ENCODE measurements at regions not wholly inside any gene's neighbourhood (a gene's known extent, or its start where the extent isn't known, plus 50 kb on each side); places are given as distances from the start of the nearest gene placed in this dataset.
"Not testable (repeated sequence)": the region's sequence is repeated elsewhere in the genome, so short reads cannot be mapped to it uniquely, and the experiment has no call there.

DNA sequence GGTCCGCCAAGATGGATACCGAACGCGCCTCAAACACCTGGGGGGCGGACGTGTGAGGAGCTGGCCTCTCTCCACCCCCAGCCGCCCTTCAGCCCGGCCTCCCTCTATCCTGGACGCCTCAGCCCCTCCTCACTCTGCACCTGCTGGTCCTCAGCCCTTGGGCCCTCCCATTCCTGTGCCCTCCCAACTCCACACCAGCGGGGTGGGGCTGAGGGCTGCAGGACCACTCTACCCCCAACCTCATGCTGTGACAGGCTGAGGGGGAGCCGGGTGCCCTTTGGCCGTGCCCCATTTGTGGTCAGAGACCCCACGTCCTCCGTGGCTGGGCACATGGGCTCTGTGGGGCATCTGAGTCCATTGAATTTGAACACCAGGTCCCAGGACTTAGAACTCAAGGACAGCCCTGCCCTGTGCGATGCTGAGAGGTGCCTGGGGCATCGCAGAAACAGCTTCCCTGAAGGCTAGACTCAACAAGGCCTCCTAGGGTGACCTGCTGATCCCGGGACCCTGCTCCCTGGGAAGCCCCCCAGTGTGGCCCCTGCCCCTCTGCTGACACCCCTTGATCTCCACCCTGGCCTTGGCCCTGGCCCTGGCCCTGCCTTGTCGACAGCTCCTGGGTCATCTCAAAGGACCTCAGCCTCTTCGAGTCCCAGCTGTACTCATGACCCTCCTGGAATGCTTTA is 82.0 kb upstream of the SFSWAP start:
- Mint-ChIP-seq H3K27ac (no peak overlapping the region), H3K36me3 (no peaks in the 10 kb centered on the region), H3K27me3 (peaks cover 2% of the 10 kb centered on the region), H3K4me3 (no peak overlapping the region), H3K4me1 (ENCODE audit: low read depth) (peaks cover 2% of the 10 kb centered on the region), H3K9me3 (peaks cover 3% of the 10 kb centered on the region)
- ChIA-PET POLR2A (no interaction called here), CTCF (no interaction called here)
- no peak for DNase-seq
- intact Hi-C loops (cut with micrococcal nuclease): no loop called here

DNA sequence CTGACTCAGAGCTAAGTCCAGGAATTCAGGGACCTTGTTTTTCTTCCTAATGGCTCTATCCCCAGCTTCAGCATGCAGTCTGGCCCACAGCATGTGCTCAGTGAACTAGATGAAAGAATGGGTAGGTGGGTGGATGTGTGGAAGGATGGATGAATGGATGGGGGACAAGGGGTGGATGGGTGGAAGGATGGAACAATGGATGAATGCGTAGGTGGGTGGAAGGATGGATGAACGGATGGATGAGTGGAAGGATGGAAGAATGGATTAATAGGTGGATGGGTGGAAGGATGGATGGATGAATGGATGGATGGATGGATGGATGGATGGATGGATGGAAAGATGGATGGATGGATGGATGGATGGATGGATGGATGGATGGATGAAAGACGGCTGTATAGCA is 79.7 kb upstream of the SFSWAP start:
- ChIA-PET CTCF (no interaction called here), POLR2A (no interaction called here)
- no peak for DNase-seq
- Mint-ChIP-seq H3K27me3 (peaks cover 8% of the 10 kb centered on the region), H3K4me3 (no peak overlapping the region), H3K9me3 (peaks cover 3% of the 10 kb centered on the region), H3K27ac (no peak overlapping the region), H3K4me1 (ENCODE audit: low read depth) (peaks cover 2% of the 10 kb centered on the region), H3K36me3 (no peaks in the 10 kb centered on the region)
- intact Hi-C loops (cut with micrococcal nuclease): no loop called here

- H3K4me1 Mint-ChIP-seq (ENCODE audit: low read depth); H3K9me3 Mint-ChIP-seq; H3K4me3 Mint-ChIP-seq; H3K27me3 Mint-ChIP-seq; H3K27ac Mint-ChIP-seq; intact Hi-C loops (cut with micrococcal nuclease); DNase-seq; CTCF ChIA-PET; POLR2A ChIA-PET; H3K36me3 Mint-ChIP-seq: not testable (repeated sequence)
Measured at GRCh38 chr12:131631889-131632651, 78.8 kb upstream of the SFSWAP start.

DNA sequence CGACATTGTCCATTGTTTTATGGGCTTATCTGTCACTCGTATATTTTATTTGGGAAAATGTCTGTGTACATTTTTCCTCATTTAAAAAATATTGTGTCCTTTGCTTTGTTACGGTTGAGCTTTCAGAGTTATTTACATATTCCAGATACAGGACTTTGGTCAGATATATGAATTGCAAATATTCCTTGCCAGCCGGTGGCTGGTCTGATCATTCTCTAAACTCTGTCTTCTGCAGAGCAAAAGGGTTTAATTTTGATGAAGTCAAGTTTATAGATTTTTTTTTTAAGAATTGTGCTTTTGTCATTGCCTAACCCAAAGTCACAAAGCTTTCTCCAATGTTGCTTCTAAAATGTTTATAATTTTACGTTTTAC is 78.3 kb upstream of the SFSWAP start:
- H3K4me3 Mint-ChIP-seq; H3K36me3 Mint-ChIP-seq; H3K27ac Mint-ChIP-seq; CTCF ChIA-PET; DNase-seq; POLR2A ChIA-PET; intact Hi-C loops (cut with micrococcal nuclease); H3K9me3 Mint-ChIP-seq; H3K4me1 Mint-ChIP-seq (ENCODE audit: low read depth); H3K27me3 Mint-ChIP-seq: not testable (repeated sequence)

GRCh38 chr12:131633610-131634009 is 77.3 kb upstream of the SFSWAP start:
- intact Hi-C loops (cut with micrococcal nuclease); H3K9me3 Mint-ChIP-seq; H3K4me1 Mint-ChIP-seq (ENCODE audit: low read depth); POLR2A ChIA-PET; H3K27ac Mint-ChIP-seq; H3K4me3 Mint-ChIP-seq; CTCF ChIA-PET; H3K36me3 Mint-ChIP-seq; DNase-seq: not testable (repeated sequence)
- peaks cover 11% of the 10 kb centered on the region for H3K27me3 Mint-ChIP-seq

GRCh38 chr12:131634037-131634436 is 76.9 kb upstream of the SFSWAP start:
- no peak overlapping the region for H3K27ac Mint-ChIP-seq
- no peak overlapping the region for H3K4me3 Mint-ChIP-seq
- H3K9me3 Mint-ChIP-seq: no peaks in the 10 kb centered on the region
- H3K4me1 Mint-ChIP-seq (ENCODE audit: low read depth): no peaks in the 10 kb centered on the region
- DNase-seq: no peak
- CTCF ChIA-PET: no interaction called here
- intact Hi-C loops (cut with micrococcal nuclease): no loop called here
- H3K36me3 Mint-ChIP-seq: no peaks in the 10 kb centered on the region
- POLR2A ChIA-PET: no interaction called here
- peaks cover 13% of the 10 kb centered on the region for H3K27me3 Mint-ChIP-seq

GRCh38 chr12:131635012-131635411 is 75.9 kb upstream of the SFSWAP start:
- intact Hi-C loops (cut with micrococcal nuclease); CTCF ChIA-PET; H3K4me3 Mint-ChIP-seq; POLR2A ChIA-PET; DNase-seq; H3K9me3 Mint-ChIP-seq; H3K36me3 Mint-ChIP-seq; H3K27ac Mint-ChIP-seq; H3K4me1 Mint-ChIP-seq (ENCODE audit: low read depth): not testable (repeated sequence)
- H3K27me3 Mint-ChIP-seq: peaks cover 13% of the 10 kb centered on the region

DNA sequence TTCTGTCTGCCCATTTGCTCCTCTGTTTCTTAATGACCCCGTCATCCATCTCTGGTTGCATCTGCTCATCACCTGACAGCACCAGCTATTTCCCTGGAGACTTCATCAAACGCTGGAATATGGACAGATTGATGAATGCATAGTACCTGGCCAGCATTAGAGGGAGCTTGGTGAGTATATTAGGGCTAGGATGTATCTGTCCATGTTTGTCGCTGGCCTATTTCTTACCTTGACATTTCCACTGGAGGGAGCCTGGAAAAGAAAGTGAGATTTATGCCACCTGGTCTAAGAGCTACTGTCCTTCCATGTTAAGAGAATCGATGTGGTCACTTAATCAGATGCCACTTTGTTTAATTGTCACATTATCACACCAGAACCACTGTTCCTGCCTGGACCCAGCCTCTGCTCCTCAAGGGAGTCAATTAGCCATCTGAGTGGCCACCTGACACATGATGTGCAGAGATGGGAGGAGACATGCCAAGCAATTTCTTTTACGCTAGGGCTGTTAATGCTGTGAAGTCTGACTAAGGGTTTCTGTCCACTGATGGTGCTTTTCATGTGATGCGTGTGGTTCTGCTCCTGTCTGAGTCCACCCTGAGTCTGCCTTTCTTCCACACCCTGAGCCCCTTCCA is 75.3 kb upstream of the SFSWAP start:
- Mint-ChIP-seq H3K4me3 (no peak overlapping the region), H3K36me3 (no peaks in the 10 kb centered on the region), H3K9me3 (no peaks in the 10 kb centered on the region), H3K27ac (no peak overlapping the region), H3K27me3 (peaks cover 13% of the 10 kb centered on the region), H3K4me1 (ENCODE audit: low read depth) (no peaks in the 10 kb centered on the region)
- intact Hi-C loops (cut with micrococcal nuclease): no loop called here
- POLR2A ChIA-PET: no interaction called here
- no peak for DNase-seq
- CTCF ChIA-PET: interaction anchor here (0.8 kb wide), 1 partner anchor 28 kb away, joined by 3 read pairs; no protein-coding TSS in a partner anchor

DNA sequence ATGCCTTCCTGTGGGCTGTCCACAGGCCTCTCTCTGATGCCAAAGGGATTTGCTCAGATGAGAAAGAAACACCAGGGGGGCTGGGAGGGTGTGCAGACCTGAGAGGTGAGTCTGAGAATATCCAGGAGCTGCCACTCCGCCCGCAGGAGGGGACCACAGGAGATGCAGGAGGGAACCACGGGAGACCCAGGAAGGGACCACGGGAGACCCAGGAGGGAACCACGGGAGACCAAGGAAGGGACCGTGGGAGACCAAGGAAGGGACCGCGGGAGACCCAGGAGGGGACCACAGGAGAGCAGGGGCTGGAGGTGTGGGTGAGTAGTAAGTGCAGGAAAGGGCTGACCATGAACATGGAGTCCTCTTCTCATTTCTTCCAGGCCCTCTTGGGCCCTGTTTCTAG is 74.6 kb upstream of the SFSWAP start:
- no peaks in the 10 kb centered on the region for H3K9me3 Mint-ChIP-seq
- H3K27me3 Mint-ChIP-seq: peaks cover 13% of the 10 kb centered on the region
- ChIA-PET POLR2A (no interaction called here), CTCF (interaction anchor here (0.8 kb wide), 1 partner anchor 29 kb away, joined by 3 read pairs; no protein-coding TSS in a partner anchor)
- intact Hi-C loops (cut with micrococcal nuclease): no loop called here
- no peak overlapping the region for H3K27ac Mint-ChIP-seq
- no peak for DNase-seq
- H3K4me1 Mint-ChIP-seq (ENCODE audit: low read depth): no peaks in the 10 kb centered on the region
- H3K36me3 Mint-ChIP-seq: no peaks in the 10 kb centered on the region
- H3K4me3 Mint-ChIP-seq: no peak overlapping the region

GRCh38 chr12:131636940-131637750 is 73.7 kb upstream of the SFSWAP start:
- peaks cover 11% of the 10 kb centered on the region for H3K27me3 Mint-ChIP-seq
- H3K9me3 Mint-ChIP-seq: no peaks in the 10 kb centered on the region
- intact Hi-C loops (cut with micrococcal nuclease): no loop called here
- DNase-seq: no peak
- ChIA-PET CTCF (no interaction called here), POLR2A (no interaction called here)
- no peaks in the 10 kb centered on the region for H3K4me1 Mint-ChIP-seq (ENCODE audit: low read depth)
- no peaks in the 10 kb centered on the region for H3K36me3 Mint-ChIP-seq
- H3K27ac Mint-ChIP-seq: no peak overlapping the region
- H3K4me3 Mint-ChIP-seq: no peak overlapping the region

GRCh38 chr12:131637986-131638385 is 72.9 kb upstream of the SFSWAP start:
- H3K4me1 Mint-ChIP-seq (ENCODE audit: low read depth): no peaks in the 10 kb centered on the region
- intact Hi-C loops (cut with micrococcal nuclease): no loop called here
- no peak overlapping the region for H3K4me3 Mint-ChIP-seq
- H3K9me3 Mint-ChIP-seq: no peaks in the 10 kb centered on the region
- ChIA-PET POLR2A (no interaction called here), CTCF (no interaction called here)
- H3K36me3 Mint-ChIP-seq: no peaks in the 10 kb centered on the region
- DNase-seq: no peak
- H3K27me3 Mint-ChIP-seq: peaks cover 11% of the 10 kb centered on the region
- H3K27ac Mint-ChIP-seq: no peak overlapping the region

DNA sequence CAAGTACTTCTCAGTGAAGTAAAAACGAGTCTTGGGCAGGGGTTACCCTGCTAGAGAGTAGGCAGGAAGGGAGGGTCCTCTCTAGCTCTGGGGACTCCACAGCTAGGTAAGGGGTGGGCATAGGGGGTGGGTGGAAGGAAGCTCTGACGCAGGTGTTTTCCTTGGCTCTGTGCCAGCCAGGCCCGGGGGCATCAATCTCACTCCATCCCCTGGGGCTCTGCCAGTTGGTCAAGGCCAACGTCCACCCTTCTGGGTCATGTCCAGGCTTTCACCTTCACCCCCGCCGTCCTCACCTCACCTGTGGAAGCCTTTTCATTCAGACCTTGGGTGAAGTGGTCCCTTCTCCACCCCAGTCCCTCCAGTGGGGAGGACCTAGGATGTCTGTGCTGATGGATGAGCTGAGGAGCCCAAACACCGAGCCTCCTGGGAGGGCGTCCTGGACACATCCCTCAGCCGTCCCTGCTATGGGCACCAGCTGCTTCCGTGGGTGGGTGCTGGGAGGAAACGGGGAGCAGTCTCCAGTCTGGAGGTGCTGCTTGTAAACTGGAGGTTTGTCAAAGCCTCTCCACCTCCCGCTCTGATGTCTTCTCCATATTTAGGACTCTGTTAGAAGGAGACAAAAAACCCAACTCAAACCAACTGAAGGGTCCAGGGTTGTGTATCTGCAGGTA is 71.5 kb upstream of the SFSWAP start:
- no peak for DNase-seq
- CTCF ChIA-PET: no interaction called here
- H3K4me3 Mint-ChIP-seq: no peak overlapping the region
- no peaks in the 10 kb centered on the region for H3K4me1 Mint-ChIP-seq (ENCODE audit: low read depth)
- no peak overlapping the region for H3K27ac Mint-ChIP-seq
- intact Hi-C loops (cut with micrococcal nuclease): no loop called here
- no peaks in the 10 kb centered on the region for H3K36me3 Mint-ChIP-seq
- POLR2A ChIA-PET: no interaction called here
- no peaks in the 10 kb centered on the region for H3K9me3 Mint-ChIP-seq
- peaks cover 14% of the 10 kb centered on the region for H3K27me3 Mint-ChIP-seq
